ENCODE measurements at regions not wholly inside any gene's neighbourhood (a gene's known extent, or its start where the extent isn't known, plus 50 kb on each side); places are given as distances from the start of the nearest gene placed in this dataset.

GRCh38 chr2:219886615-219887014 is 259.2 kb downstream of the SLC4A3 start:
- Histone ChIP-seq H3K9me3 (ENCODE audit: low read depth) (no peaks in the 10 kb centered on the region), H3K79me2 (no peaks in the 10 kb centered on the region), H3K4me1 (ENCODE audit: insufficient read depth) (no peaks in the 10 kb centered on the region), H4K20me1 (ENCODE audit: insufficient read depth, poor library complexity, severe bottlenecking) (no peaks in the 10 kb centered on the region), H3K36me3 (replicated peaks; ENCODE audit: insufficient read depth, low read depth) (no peaks in the 10 kb centered on the region), H3K4me2 (no peak overlapping the region), H3K9me2 (replicated peaks; ENCODE audit: insufficient read depth) (no peaks in the 10 kb centered on the region), H3K27ac (no peak overlapping the region), H3K4me3 (no peak overlapping the region), H3K27me3 (no peaks in the 10 kb centered on the region), H2AFZ (no peak overlapping the region)
- no peak for DNase-seq (ENCODE audit: low spot score)
- 92% methylated on average over 2 of the region's 2 CpGs for WGBS (ENCODE audit: low lambda C conversion rate, missing lambda C conversion rate)
- TF ChIP-seq CTCF (IDR thresholded peaks at IDR 0.05; ENCODE audit: poor library complexity) (no peak), EZH2 (IDR thresholded peaks at IDR 0.05; ENCODE audit: borderline replicate concordance) (no peak), EZH2phosphoT487 (IDR thresholded peaks at IDR 0.05; ENCODE audit: low read depth, severe bottlenecking, unreplicated experiment) (no peak)

- Histone ChIP-seq H3K4me1 (ENCODE audit: insufficient read depth) (no peaks in the 10 kb centered on the region), H3K27ac (no peak overlapping the region), H3K36me3 (replicated peaks; ENCODE audit: insufficient read depth, low read depth) (no peaks in the 10 kb centered on the region), H2AFZ (no peak overlapping the region), H4K20me1 (ENCODE audit: insufficient read depth, poor library complexity, severe bottlenecking) (no peaks in the 10 kb centered on the region), H3K27me3 (no peaks in the 10 kb centered on the region), H3K9me2 (replicated peaks; ENCODE audit: insufficient read depth) (no peaks in the 10 kb centered on the region), H3K9me3 (ENCODE audit: low read depth) (no peaks in the 10 kb centered on the region), H3K4me3 (no peak overlapping the region), H3K79me2 (no peaks in the 10 kb centered on the region), H3K4me2 (no peak overlapping the region)
- TF ChIP-seq EZH2 (IDR thresholded peaks at IDR 0.05; ENCODE audit: borderline replicate concordance) (no peak), EZH2phosphoT487 (IDR thresholded peaks at IDR 0.05; ENCODE audit: low read depth, severe bottlenecking, unreplicated experiment) (no peak), CTCF (IDR thresholded peaks at IDR 0.05; ENCODE audit: poor library complexity) (no peak)
- 78% methylated on average over 4 of the region's 4 CpGs for WGBS (ENCODE audit: low lambda C conversion rate, missing lambda C conversion rate)
- DNase-seq (ENCODE audit: low spot score), result no peak
Measured at GRCh38 chr2:219887870-219888269, 260.4 kb downstream of the SLC4A3 start.

GRCh38 chr2:219893541-219893940 is 266.1 kb downstream of the SLC4A3 start:
- Histone ChIP-seq H3K4me2 (no peak overlapping the region), H4K20me1 (ENCODE audit: insufficient read depth, poor library complexity, severe bottlenecking) (no peaks in the 10 kb centered on the region), H3K4me1 (ENCODE audit: insufficient read depth) (no peaks in the 10 kb centered on the region), H3K9me2 (replicated peaks; ENCODE audit: insufficient read depth) (no peaks in the 10 kb centered on the region), H2AFZ (no peak overlapping the region), H3K79me2 (no peaks in the 10 kb centered on the region), H3K9me3 (ENCODE audit: low read depth) (no peaks in the 10 kb centered on the region), H3K27ac (no peak overlapping the region), H3K27me3 (no peaks in the 10 kb centered on the region), H3K4me3 (no peak overlapping the region), H3K36me3 (replicated peaks; ENCODE audit: insufficient read depth, low read depth) (no peaks in the 10 kb centered on the region)
- whole genome bisulfite sequencing (ENCODE audit: low lambda C conversion rate, missing lambda C conversion rate), result 88% methylated on average over 2 of the region's 2 CpGs
- no peak for TF ChIP-seq CTCF (IDR thresholded peaks at IDR 0.05; ENCODE audit: poor library complexity)
- no peak for TF ChIP-seq EZH2 (IDR thresholded peaks at IDR 0.05; ENCODE audit: borderline replicate concordance)
- no peak for TF ChIP-seq EZH2phosphoT487 (IDR thresholded peaks at IDR 0.05; ENCODE audit: low read depth, severe bottlenecking, unreplicated experiment)
- no peak for DNase-seq (ENCODE audit: low spot score)

GRCh38 chr2:219897456-219897855 is 270.0 kb downstream of the SLC4A3 start:
- no peaks in the 10 kb centered on the region for H3K9me3 ChIP-seq (ENCODE audit: low read depth)
- no peak overlapping the region for H3K27ac ChIP-seq
- WGBS (ENCODE audit: low lambda C conversion rate, missing lambda C conversion rate), result 33% methylated on average over 3 of the region's 3 CpGs
- H3K27me3 ChIP-seq, result no peaks in the 10 kb centered on the region
- H3K4me2 ChIP-seq, result no peak overlapping the region
- H3K9me2 ChIP-seq (replicated peaks; ENCODE audit: insufficient read depth), result no peaks in the 10 kb centered on the region
- H2AFZ ChIP-seq, result no peak overlapping the region
- TF ChIP-seq EZH2 (IDR thresholded peaks at IDR 0.05; ENCODE audit: borderline replicate concordance), result no peak
- TF ChIP-seq EZH2phosphoT487 (IDR thresholded peaks at IDR 0.05; ENCODE audit: low read depth, severe bottlenecking, unreplicated experiment), result no peak
- no peak for TF ChIP-seq CTCF (IDR thresholded peaks at IDR 0.05; ENCODE audit: poor library complexity)
- DNase-seq (ENCODE audit: low spot score), result no peak
- no peaks in the 10 kb centered on the region for H4K20me1 ChIP-seq (ENCODE audit: insufficient read depth, poor library complexity, severe bottlenecking)
- H3K36me3 ChIP-seq (replicated peaks; ENCODE audit: insufficient read depth, low read depth), result no peaks in the 10 kb centered on the region
- no peaks in the 10 kb centered on the region for H3K79me2 ChIP-seq
- no peaks in the 10 kb centered on the region for H3K4me1 ChIP-seq (ENCODE audit: insufficient read depth)
- no peak overlapping the region for H3K4me3 ChIP-seq

All from hepatocyte (in vitro differentiated cells).